HCT116 (cell line): ENCODE measurements at regions not wholly inside any gene's neighbourhood (a gene's known extent, or its start where the extent isn't known, plus 50 kb on each side); places are given as distances from the start of the nearest gene placed in this dataset.

Source experiments
- ATAC-seq: fragments of 200-7000 bp; cut with Tn5 transposase; 2 replicates; pipeline ENCODE4 v1.9.1; 2020; ENCODE audit warnings: mild to moderate bottlenecking, moderate library complexity
- BruUV-seq: library from RNA; stranded (reverse); fragments of 400-500 nt; replicated peaks from 2 replicates; lab custom pipeline; 2021; lab: Mats Ljungman, UMichigan
- CTCF ChIA-PET: fragments of 300-600 bp; sonication (Branson Sonifier 250); formaldehyde crosslinking; loops from one replicate; lab custom pipeline; 2021; ENCODE audit warnings: antibody characterized with exemption; lab: Charles Lee
- POLR2A ChIA-PET: fragments of 300-600, 350-600 bp; sonication (Branson Sonifier 250); formaldehyde crosslinking; loops from one replicate; lab custom pipeline; 2021; ENCODE audit warnings: antibody characterized with exemption; lab: Charles Lee
- RAD21 ChIA-PET, 2 experiments: fragments of 300-600 bp; sonication (Branson Sonifier 250); formaldehyde crosslinking; loops; one replicate each; lab custom pipeline; 2023; ENCODE audit warnings: low total read pairs in 2 of 2; ENCODE audit not compliant: uncharacterized antibody in 2 of 2, unreplicated experiment in 2 of 2, low non-redundant PET in 1 of 2; lab: Charles Lee
- DNase-seq: peaks from one replicate; pipeline ENCODE4 v3.0.0-alpha.2; 2010; ENCODE audit warnings: low read depth, low spot score
- H2AFZ ChIP-seq: fragments of 200-600 bp; shearing (Covaris generic), sonication (generic); 2 replicates; pipeline ENCODE4 v1.6.1; 2017; ENCODE audit warnings: low read depth, mixed run types, mixed read lengths, antibody characterized with exemption, low read length; ENCODE audit not compliant: poor library complexity, severe bottlenecking
- H3K27ac ChIP-seq: 2 replicates; pipeline ENCODE4 v1.5.1; 2012; ENCODE audit warnings: low read depth, low read length
- H3K27me3 ChIP-seq: fragments of 200-600 bp; sonication (generic); 2 replicates; pipeline ENCODE4 v1.6.1; 2016; ENCODE audit warnings: mixed run types, low read length, mixed read lengths; ENCODE audit not compliant: insufficient read depth
- H3K36me3 ChIP-seq, 2 experiments: fragments of 200-500 bp in 1 of 2; fragments of 200-600 bp in 1 of 2; sonication (Bioruptor generic) in 1 of 2; sonication (generic) in 1 of 2; 2 replicates each; pipeline versions ENCODE4 v1.5.1 to v1.6.1; 2014 to 2016; ENCODE audit warnings: low read length in 2 of 2, inconsistent platforms in 1 of 2, mixed read lengths in 1 of 2, mixed run types in 1 of 2; ENCODE audit not compliant: insufficient read depth in 2 of 2, control insufficient read depth in 1 of 2
- H3K4me1 ChIP-seq, 2 experiments: fragments of 200-600 bp in 1 of 2; sonication (generic) in 1 of 2; 2 replicates each; pipeline versions ENCODE4 v1.5.1 to v1.6.1; 2012 to 2017; ENCODE audit warnings: low read length in 2 of 2, inconsistent platforms in 1 of 2, mild to moderate bottlenecking in 1 of 2, mixed read lengths in 1 of 2, mixed run types in 1 of 2, moderate library complexity in 1 of 2; ENCODE audit not compliant: insufficient read depth in 2 of 2, control insufficient read depth in 1 of 2
- H3K4me2 ChIP-seq: fragments of 200-600 bp; sonication (generic); 2 replicates; pipeline ENCODE4 v1.6.1; 2017; ENCODE audit warnings: mixed run types, low read length, mixed read lengths
- H3K4me3 ChIP-seq, 2 experiments: fragments of 200-600 bp in 1 of 2; sonication (generic) in 1 of 2; replicated peaks in 1 of 2; 2 replicates each; pipeline ENCODE4 v1.5.1; 2011 to 2016; ENCODE audit warnings: low read length in 2 of 2, control low read depth in 1 of 2, low read depth in 1 of 2, mild to moderate bottlenecking in 1 of 2, mixed read lengths in 1 of 2, mixed run types in 1 of 2
- H3K79me2 ChIP-seq: fragments of 200-600 bp; sonication (generic); 2 replicates; pipeline ENCODE4 v1.6.1; 2017; ENCODE audit warnings: mild to moderate bottlenecking, mixed run types, low read length, moderate library complexity, mixed read lengths; ENCODE audit not compliant: insufficient read depth
- H3K9ac ChIP-seq: fragments of 200-600 bp; sonication (generic); 2 replicates; pipeline ENCODE4 v1.6.1; 2016; ENCODE audit warnings: low read length, mixed read lengths
- H3K9me2 ChIP-seq: fragments of 200-600 bp; sonication (generic), shearing (Covaris generic); 2 replicates; pipeline ENCODE4 v1.6.1; 2017; ENCODE audit warnings: mixed run types, mild to moderate bottlenecking, moderate library complexity; ENCODE audit not compliant: insufficient read depth
- H3K9me3 ChIP-seq, 2 experiments: fragments of 200-500 bp in 1 of 2; fragments of 200-600 bp in 1 of 2; sonication (Bioruptor generic) in 1 of 2; sonication (generic) in 1 of 2; 2 replicates each; pipeline ENCODE4 v1.6.1; 2014 to 2017; ENCODE audit warnings: low read length in 2 of 2, mixed read lengths in 2 of 2, inconsistent platforms in 1 of 2, low read depth in 1 of 2, mild to moderate bottlenecking in 1 of 2, mixed run types in 1 of 2, moderate library complexity in 1 of 2; ENCODE audit not compliant: control insufficient read depth in 1 of 2, insufficient read depth in 1 of 2
- H4K20me1 ChIP-seq: fragments of 200-600 bp; sonication (generic), shearing (Covaris generic); 2 replicates; pipeline ENCODE4 v1.6.1; 2017; ENCODE audit warnings: mixed run types, mild to moderate bottlenecking, moderate library complexity; ENCODE audit not compliant: insufficient read depth
- CBX3 ChIP-seq: IDR thresholded peaks from 2 replicates; pipeline ENCODE4 v1.6.1; 2012; ENCODE audit warnings: low read depth
- EGR1 ChIP-seq: IDR thresholded peaks from 2 replicates; pipeline ENCODE4 v1.6.1; 2012; ENCODE audit warnings: low read depth
- EZH2 ChIP-seq: fragments of 200-600 bp; sonication (generic); IDR thresholded peaks from 2 replicates; pipeline ENCODE4 v1.6.1; 2017; ENCODE audit warnings: antibody characterized with exemption, mixed run types
- EZH2phosphoT487 ChIP-seq: fragments of 200-600 bp; IDR thresholded peaks from 2 replicates; pipeline ENCODE4 v1.6.1; 2018; ENCODE audit warnings: antibody characterized with exemption, borderline replicate concordance
- JUND ChIP-seq: IDR thresholded peaks from 2 replicates; pipeline ENCODE4 v1.6.1; 2012
- MAX ChIP-seq: IDR thresholded peaks from 2 replicates; pipeline ENCODE4 v1.6.1; 2012
- POLR2AphosphoS5 ChIP-seq: IDR thresholded peaks from 2 replicates; pipeline ENCODE4 v1.6.1; 2011; ENCODE audit warnings: mild to moderate bottlenecking, low read depth, low read length, moderate library complexity
- SP1 ChIP-seq: IDR thresholded peaks from 2 replicates; pipeline ENCODE4 v1.6.1; 2012; ENCODE audit warnings: low read depth
- SRF ChIP-seq: IDR thresholded peaks from 2 replicates; pipeline ENCODE4 v1.6.1; 2012; ENCODE audit warnings: low read depth
- TCF7L2 ChIP-seq: IDR thresholded peaks from 2 replicates; pipeline ENCODE4 v1.7.0; 2011; ENCODE audit warnings: borderline replicate concordance, inconsistent platforms; ENCODE audit not compliant: insufficient read depth, insufficient read length; ENCODE audit errors: extremely low read depth
- YY1 ChIP-seq: IDR thresholded peaks from 2 replicates; pipeline ENCODE4 v1.6.1; 2011; ENCODE audit warnings: low read length, low read depth, moderate library complexity, mild to moderate bottlenecking; ENCODE audit not compliant: insufficient replicate concordance; ENCODE audit errors: extremely low read depth
- ZFX ChIP-seq: fragments of 450-650 bp; IDR thresholded peaks from 2 replicates; pipeline ENCODE4 v1.6.1; 2017
- intact Hi-C: fragments of 100-400 bp; cut with micrococcal nuclease; formaldehyde crosslinking; loops from 2 replicates; pipeline ENCODE4 v1.10.0; 2022
- TF ChIP-seq, protein P1 (sequence below): IDR thresholded peaks from 2 replicates; pipeline ENCODE4 v1.6.1; 2012
- TF ChIP-seq, protein P2 (sequence below): IDR thresholded peaks from 2 replicates; pipeline ENCODE4 v1.6.1; 2012; ENCODE audit warnings: low read depth

GRCh38 chr11:96624126-96624525 is 234.3 kb downstream of the JRKL start:
- ChIA-PET POLR2A (no interaction called here), CTCF (no interaction called here), RAD21 (no interaction called here)
- Histone ChIP-seq H3K4me3 (no peak overlapping the region), H3K4me1 (no peaks in the 10 kb centered on the region), H3K9ac (no peak overlapping the region), H2AFZ (no peak overlapping the region), H3K36me3 (no peaks in the 10 kb centered on the region), H4K20me1 (no peaks in the 10 kb centered on the region), H3K27ac (no peak overlapping the region), H3K4me2 (no peak overlapping the region), H3K79me2 (no peaks in the 10 kb centered on the region), H3K9me2 (no peaks in the 10 kb centered on the region), H3K27me3 (no peaks in the 10 kb centered on the region), H3K9me3 (no peaks in the 10 kb centered on the region; a peak in 1 of 4 replicates)
- TF ChIP-seq EZH2phosphoT487 (no peak), TCF7L2 (no peak)
- DNase-seq (no peak), ATAC-seq (no peak)
- intact Hi-C loops: no loop called here
- BruUV-seq: no TSS peak

GRCh38 chr11:96627376-96627775 is 237.6 kb downstream of the JRKL start:
- ChIA-PET CTCF (no interaction called here), POLR2A (no interaction called here), RAD21 (no interaction called here)
- DNase-seq: no peak
- Histone ChIP-seq H3K9me2 (no peaks in the 10 kb centered on the region), H3K4me3 (no peak overlapping the region), H2AFZ (no peak overlapping the region), H3K27ac (no peak overlapping the region), H3K27me3 (no peaks in the 10 kb centered on the region), H3K9ac (no peak overlapping the region), H3K9me3 (no peaks in the 10 kb centered on the region; a peak in 1 of 4 replicates), H4K20me1 (no peaks in the 10 kb centered on the region), H3K36me3 (no peaks in the 10 kb centered on the region), H3K4me1 (no peaks in the 10 kb centered on the region), H3K4me2 (no peak overlapping the region), H3K79me2 (no peaks in the 10 kb centered on the region)
- no peak for ATAC-seq
- TF ChIP-seq EZH2phosphoT487: no peak
- TF ChIP-seq, protein P1, sequence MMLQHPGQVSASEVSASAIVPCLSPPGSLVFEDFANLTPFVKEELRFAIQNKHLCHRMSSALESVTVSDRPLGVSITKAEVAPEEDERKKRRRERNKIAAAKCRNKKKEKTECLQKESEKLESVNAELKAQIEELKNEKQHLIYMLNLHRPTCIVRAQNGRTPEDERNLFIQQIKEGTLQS: no peak
- TF ChIP-seq SRF: no peak
- TF ChIP-seq TCF7L2: no peak
- no peak for TF ChIP-seq ZFX
- no peak for TF ChIP-seq POLR2AphosphoS5
- TF ChIP-seq SP1: no peak
- no peak for TF ChIP-seq CBX3
- TF ChIP-seq YY1: no peak
- TF ChIP-seq JUND: no peak
- TF ChIP-seq MAX: no peak
- TF ChIP-seq, protein P2, sequence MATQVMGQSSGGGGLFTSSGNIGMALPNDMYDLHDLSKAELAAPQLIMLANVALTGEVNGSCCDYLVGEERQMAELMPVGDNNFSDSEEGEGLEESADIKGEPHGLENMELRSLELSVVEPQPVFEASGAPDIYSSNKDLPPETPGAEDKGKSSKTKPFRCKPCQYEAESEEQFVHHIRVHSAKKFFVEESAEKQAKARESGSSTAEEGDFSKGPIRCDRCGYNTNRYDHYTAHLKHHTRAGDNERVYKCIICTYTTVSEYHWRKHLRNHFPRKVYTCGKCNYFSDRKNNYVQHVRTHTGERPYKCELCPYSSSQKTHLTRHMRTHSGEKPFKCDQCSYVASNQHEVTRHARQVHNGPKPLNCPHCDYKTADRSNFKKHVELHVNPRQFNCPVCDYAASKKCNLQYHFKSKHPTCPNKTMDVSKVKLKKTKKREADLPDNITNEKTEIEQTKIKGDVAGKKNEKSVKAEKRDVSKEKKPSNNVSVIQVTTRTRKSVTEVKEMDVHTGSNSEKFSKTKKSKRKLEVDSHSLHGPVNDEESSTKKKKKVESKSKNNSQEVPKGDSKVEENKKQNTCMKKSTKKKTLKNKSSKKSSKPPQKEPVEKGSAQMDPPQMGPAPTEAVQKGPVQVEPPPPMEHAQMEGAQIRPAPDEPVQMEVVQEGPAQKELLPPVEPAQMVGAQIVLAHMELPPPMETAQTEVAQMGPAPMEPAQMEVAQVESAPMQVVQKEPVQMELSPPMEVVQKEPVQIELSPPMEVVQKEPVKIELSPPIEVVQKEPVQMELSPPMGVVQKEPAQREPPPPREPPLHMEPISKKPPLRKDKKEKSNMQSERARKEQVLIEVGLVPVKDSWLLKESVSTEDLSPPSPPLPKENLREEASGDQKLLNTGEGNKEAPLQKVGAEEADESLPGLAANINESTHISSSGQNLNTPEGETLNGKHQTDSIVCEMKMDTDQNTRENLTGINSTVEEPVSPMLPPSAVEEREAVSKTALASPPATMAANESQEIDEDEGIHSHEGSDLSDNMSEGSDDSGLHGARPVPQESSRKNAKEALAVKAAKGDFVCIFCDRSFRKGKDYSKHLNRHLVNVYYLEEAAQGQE: no peak
- TF ChIP-seq EGR1: no peak
- no peak for TF ChIP-seq EZH2
- intact Hi-C loops: no loop called here
- BruUV-seq: no TSS peak
